K562 (cell line): ENCODE measurements at regions not wholly inside any gene's neighbourhood (a gene's known extent, or its start where the extent isn't known, plus 50 kb on each side); places are given as distances from the start of the nearest gene placed in this dataset.
A peak's percentile ranks its signal among the peaks of the same experiment; 100 is the strongest.

Experiments
- ATAC-seq: fragments of 200-7000 bp; cut with Tn5 transposase; 3 replicates; pipeline ENCODE4 v1.9.1; 2020; ENCODE audit warnings: moderate library complexity
- BruUV-seq: library from RNA; stranded (reverse); fragments of 400-500 nt; replicated peaks from 2 replicates; lab custom pipeline; 2021; lab: Mats Ljungman, UMichigan
- CTCF ChIA-PET: fragments of 300-600 bp; formaldehyde crosslinking; extraction: SDS; loops from one replicate; lab custom pipeline; 2021; ENCODE audit warnings: low intra/inter-chr PET ratio; lab: Yijun Ruan, JAX
- POLR2A ChIA-PET: fragments of 300-600, 350-650 bp; sonication (Branson Sonifier 250); formaldehyde crosslinking; extraction: SDS; loops from one replicate; lab custom pipeline; 2021; ENCODE audit warnings: antibody characterized with exemption, inconsistent platforms; lab: Yijun Ruan, JAX
- DNase-seq, 4 experiments: peaks; one replicate each; pipeline versions ENCODE4 v3.0.0 to v3.0.0-alpha.2; 2011 to 2018; ENCODE audit warnings: low spot score in 3 of 4, mixed read lengths in 3 of 4; ENCODE audit errors: extremely low read depth in 1 of 4
- FAIRE-seq: peaks from 2 replicates; lab custom pipeline; 2011; peaks lifted over from hg19 to GRCh38; lab: Jason Lieb, UNC
- H2AFZ ChIP-seq: 2 replicates; pipeline ENCODE4 v1.6.0; 2011; ENCODE audit warnings: low read depth, low read length, control low read depth, inconsistent platforms
- H3K27ac ChIP-seq: fragments of 200-600 bp; 3 replicates; pipeline ENCODE4 v1.8.0; 2011; ENCODE audit warnings: low read depth, mild to moderate bottlenecking, control low read depth, inconsistent platforms, low read length, moderate library complexity, mixed read lengths; ENCODE audit errors: extremely low read depth
- H3K27me3 ChIP-seq, 2 experiments: fragments of 300-600 bp in 1 of 2; 2 replicates in 1 of 2; 3 replicates in 1 of 2; pipeline versions ENCODE4 v1.6.0 to v1.8.0; 2011; ENCODE audit warnings: inconsistent platforms in 2 of 2, low read length in 2 of 2, mild to moderate bottlenecking in 1 of 2, mixed read lengths in 1 of 2, moderate library complexity in 1 of 2; ENCODE audit not compliant: control insufficient read depth in 2 of 2, insufficient read depth in 2 of 2
- H3K36me3 ChIP-seq: fragments of 300-600 bp; 3 replicates; pipeline ENCODE4 v1.8.0; 2011; ENCODE audit warnings: mild to moderate bottlenecking, low read length, inconsistent platforms; ENCODE audit not compliant: control insufficient read depth, insufficient read depth
- H3K4me1 ChIP-seq, 2 experiments: fragments of 200-600 bp in 1 of 2; replicated peaks in 1 of 2; 2 replicates in 1 of 2; 3 replicates in 1 of 2; pipeline versions ENCODE4 v1.5.1 to v1.8.0; 2011; ENCODE audit warnings: inconsistent platforms in 2 of 2, low read length in 2 of 2, mild to moderate bottlenecking in 1 of 2, mixed read lengths in 1 of 2, moderate library complexity in 1 of 2; ENCODE audit not compliant: control insufficient read depth in 2 of 2, insufficient read depth in 2 of 2
- H3K4me2 ChIP-seq: 2 replicates; pipeline ENCODE4 v1.6.1; 2011; ENCODE audit warnings: low read length, control low read depth, inconsistent platforms, mixed read lengths; ENCODE audit not compliant: insufficient read depth
- H3K4me3 ChIP-seq: fragments of 200-600 bp; sonication (generic), shearing (Covaris generic); 2 replicates; pipeline ENCODE4 v1.5.1; 2016; ENCODE audit warnings: control low read depth, inconsistent platforms
- H3K79me2 ChIP-seq: fragments of 200-600 bp; 3 replicates; pipeline ENCODE4 v1.8.0; 2011; ENCODE audit warnings: low read length, inconsistent platforms; ENCODE audit not compliant: control insufficient read depth, insufficient read depth
- H3K9ac ChIP-seq, 2 experiments: 2 replicates each; pipeline versions ENCODE4 v1.6.0 to v1.6.1; 2011; ENCODE audit warnings: low read depth in 2 of 2, low read length in 2 of 2, control low read depth in 1 of 2, inconsistent platforms in 1 of 2, mild to moderate bottlenecking in 1 of 2, mixed read lengths in 1 of 2; ENCODE audit not compliant: insufficient read depth in 1 of 2
- H3K9me1 ChIP-seq: one replicate; pipeline ENCODE4 v1.6.0; 2011; ENCODE audit warnings: inconsistent platforms, mild to moderate bottlenecking, low read length, moderate library complexity; ENCODE audit not compliant: control insufficient read depth, insufficient read depth
- H3K9me3 ChIP-seq: replicated peaks from 2 replicates; pipeline ENCODE4 v1.5.1; 2011; ENCODE audit warnings: low read depth, low read length, inconsistent platforms; ENCODE audit not compliant: control insufficient read depth, insufficient read depth
- H4K20me1 ChIP-seq: replicated peaks from 2 replicates; pipeline ENCODE4 v1.6.1; 2011; ENCODE audit warnings: low read length, inconsistent platforms, mixed read lengths; ENCODE audit not compliant: control insufficient read depth, insufficient read depth
- EP300 ChIP-seq: IDR thresholded peaks from 2 replicates; pipeline ENCODE4 v1.6.1; 2012; ENCODE audit warnings: low read length, improper control_type of control experiment
- KDM1A ChIP-seq, 2 experiments: fragments of 450-650 bp; IDR thresholded peaks; 2 replicates each; pipeline ENCODE4 v1.6.1; 2016; ENCODE audit warnings: mild to moderate bottlenecking in 2 of 2
- PHTF2 ChIP-seq: fragments of 250-450 bp; sonication (Bioruptor Pico); IDR thresholded peaks from 2 replicates; pipeline ENCODE4 v1.5.0; 2021; ENCODE audit warnings: mild to moderate bottlenecking
- POLR2AphosphoS5 ChIP-seq: IDR thresholded peaks from 2 replicates; pipeline ENCODE4 v1.6.1; 2011; ENCODE audit warnings: mild to moderate bottlenecking, low read depth, low read length, moderate library complexity; ENCODE audit not compliant: control insufficient read depth, insufficient read depth
- PREB ChIP-seq: sonication (generic); formaldehyde crosslinking; IDR thresholded peaks from 2 replicates; pipeline ENCODE4 v1.8.1; 2023; ENCODE audit warnings: mild to moderate bottlenecking, missing genetic modification reagents
- RAD21 ChIP-seq, 2 experiments: fragments of 250-450 bp in 1 of 2; fragments of 450-650 bp in 1 of 2; sonication (Bioruptor Pico) in 1 of 2; formaldehyde crosslinking in 1 of 2; IDR thresholded peaks in 1 of 2; conservative IDR thresholded peaks in 1 of 2; 2 replicates each; pipeline versions ENCODE4 v1.4.0 to v1.8.0; 2020 to 2022; ENCODE audit warnings: mild to moderate bottlenecking in 2 of 2, moderate library complexity in 1 of 2
- SMARCA5 ChIP-seq: fragments of 450-650 bp; IDR thresholded peaks from 2 replicates; pipeline ENCODE4 v1.6.1; 2016
- ZNF609 ChIP-seq: sonication (generic); formaldehyde crosslinking; IDR thresholded peaks from 2 replicates; pipeline ENCODE4 v1.8.1; 2023; ENCODE audit warnings: missing genetic modification reagents, mild to moderate bottlenecking, borderline replicate concordance
- ZZZ3 ChIP-seq: fragments of 450-650 bp; IDR thresholded peaks from 2 replicates; pipeline ENCODE4 v1.6.1; 2016; ENCODE audit warnings: antibody characterized with exemption, mild to moderate bottlenecking, moderate library complexity
- WGBS: fragments of 100-300 bp; shearing (Covaris generic); methylation state at CpG from one replicate; pipeline ENCODE4 v1.1.6; 2016; ENCODE audit warnings: low coverage, mixed read lengths; ENCODE audit not compliant: insufficient coverage; ENCODE audit errors: missing lambda C conversion rate; 5-methylcytosine and 5-hydroxymethylcytosine counted together
- in situ Hi-C: fragments of 300-500 bp; cut with MboI; formaldehyde crosslinking; loops from 4 replicates; pipeline ENCODE4 v1.15.0; 2018; ENCODE audit warnings: inconsistent platforms, mixed read lengths
- intact Hi-C: fragments of 100-400 bp; cut with micrococcal nuclease; formaldehyde crosslinking; loops from 2 replicates; pipeline ENCODE4 v1.14.2; 2022

GRCh38 chr15:39501366-39502081 lies 79.4 kb upstream of the THBS1 start:
- FAIRE-seq, result no peak
- WGBS, result 9% methylated on average over 6 of the region's 6 CpGs
- no peak for DNase-seq
- POLR2A ChIA-PET, result interaction anchor here (1.0 to 2.0 kb wide), 2 partner anchors 9 to 16 kb away, joined by 5 to 7 read pairs; no protein-coding TSS in a partner anchor
- in situ Hi-C loops, result no loop called here
- Histone ChIP-seq H3K9me1 (no peaks in the 10 kb centered on the region), H3K9ac (no peak overlapping the region), H3K27ac (no peak overlapping the region), H3K4me2 (no peak overlapping the region), H3K79me2 (no peaks in the 10 kb centered on the region), H3K9me3 (no peaks in the 10 kb centered on the region), H3K4me1 (peaks cover 0 to 5% of the 10 kb centered on the region in 2 experiments; a peak in 2 of 5 replicates)
- ATAC-seq, result no peak
- CTCF ChIA-PET, result no interaction called here
- TF ChIP-seq ZZZ3, result no peak
- no peak for TF ChIP-seq PHTF2
- 0 out of 4 replicates have a peak, but pooled peaks of 1 of the 2 experiments have one; percentile 7 for TF ChIP-seq KDM1A (IDR thresholded peaks at IDR 0.05)
- TF ChIP-seq, all 486 proteins: peak for 1
- BruUV-seq, result no TSS peak
- Histone ChIP-seq H2AFZ (no peak overlapping the region), H4K20me1 (no peaks in the 10 kb centered on the region), H3K36me3 (no peaks in the 10 kb centered on the region), H3K4me3 (no peak overlapping the region), H3K27me3 (peaks cover 0 to 4% of the 10 kb centered on the region in 2 experiments; a peak in 1 of 5 replicates)
- intact Hi-C loops, result no loop called here

- Histone ChIP-seq H3K36me3 (no peaks in the 10 kb centered on the region), H2AFZ (no peak overlapping the region), H4K20me1 (no peaks in the 10 kb centered on the region), H3K27me3 (peaks cover 0 to 4% of the 10 kb centered on the region in 2 experiments; a peak in 1 of 5 replicates), H3K4me3 (no peak overlapping the region), H3K9me1 (no peaks in the 10 kb centered on the region), H3K9me3 (no peaks in the 10 kb centered on the region), H3K9ac (no peak overlapping the region), H3K4me1 (peaks cover 0 to 5% of the 10 kb centered on the region in 2 experiments; a peak in 2 of 5 replicates), H3K27ac (no peak overlapping the region), H3K79me2 (no peaks in the 10 kb centered on the region), H3K4me2 (no peak overlapping the region)
- BruUV-seq, result no TSS peak
- ChIA-PET POLR2A (interaction anchor here (1.0 to 2.0 kb wide), 2 partner anchors 8 to 15 kb away, joined by 5 to 7 read pairs; no protein-coding TSS in a partner anchor), CTCF (no interaction called here)
- FAIRE-seq (no peak), DNase-seq (no peak), ATAC-seq (no peak)
- in situ Hi-C loops, result no loop called here
- intact Hi-C loops, result no loop called here
- 11% methylated on average over 4 of the region's 4 CpGs for WGBS
- TF ChIP-seq POLR2AphosphoS5 (no peak), RAD21 (CRISPR knock-in tag; conservative IDR thresholded peaks at IDR 0.05 in 1 of 2, IDR thresholded peaks at IDR 0.05 in 1 of 2) (no peak), ZNF609 (CRISPR knock-in tag) (no peak), PREB (no peak), SMARCA5 (no peak), EP300 (no peak)
These were observed 78.8 kb upstream of the THBS1 start for GRCh38 chr15:39502082-39502447.
